RWPE2 (cell line): ENCODE measurements at regions not wholly inside any gene's neighbourhood (a gene's known extent, or its start where the extent isn't known, plus 50 kb on each side); places are given as distances from the start of the nearest gene placed in this dataset.

ENCODE experiments used
- ATAC-seq: fragments of 200-7000 bp; cut with Tn5 transposase; 3 replicates; pipeline ENCODE4 v1.9.1; 2021; ENCODE audit warnings: low read depth
- DNase-seq: peaks from one replicate; pipeline ENCODE4 v3.0.0-alpha.2; 2020; ENCODE audit warnings: low spot score
- H3K27ac ChIP-seq: fragments of 450-650 bp; 2 replicates; pipeline ENCODE4 v1.5.1; 2017; ENCODE audit warnings: mild to moderate bottlenecking; ENCODE audit not compliant: poor library complexity, severe bottlenecking
- H3K27me3 ChIP-seq: fragments of 250-450 bp; sonication (Bioruptor Pico); 2 replicates; pipeline ENCODE4 v1.5.1; 2021; ENCODE audit warnings: mild to moderate bottlenecking, moderate library complexity; ENCODE audit not compliant: insufficient read depth, poor library complexity, severe bottlenecking
- H3K36me3 ChIP-seq: fragments of 250-450 bp; sonication (Bioruptor Pico); 2 replicates; pipeline ENCODE4 v1.5.1; 2020; ENCODE audit warnings: low read depth, mild to moderate bottlenecking, moderate library complexity
- H3K4me1 ChIP-seq: fragments of 250-450 bp; sonication (Bioruptor Pico); 2 replicates; pipeline ENCODE4 v1.5.1; 2021; ENCODE audit warnings: mild to moderate bottlenecking, moderate library complexity; ENCODE audit not compliant: insufficient read depth, poor library complexity, severe bottlenecking
- H3K4me3 ChIP-seq: fragments of 250-450 bp; sonication (Bioruptor Pico); 2 replicates; pipeline ENCODE4 v1.5.1; 2021; ENCODE audit warnings: mild to moderate bottlenecking, moderate library complexity; ENCODE audit not compliant: severe bottlenecking
- H3K9me3 ChIP-seq: fragments of 250-450 bp; sonication (Bioruptor Pico); 2 replicates; pipeline ENCODE4 v1.5.1; 2021; ENCODE audit warnings: mild to moderate bottlenecking, moderate library complexity; ENCODE audit not compliant: severe bottlenecking
- CTCF ChIP-seq: fragments of 450-650 bp; IDR thresholded peaks from one replicate; pipeline ENCODE4 v1.5.1; 2017; ENCODE audit warnings: mild to moderate bottlenecking, moderate library complexity; ENCODE audit not compliant: poor library complexity, severe bottlenecking

- Histone ChIP-seq H3K36me3 (no peaks in the 10 kb centered on the region), H3K4me1 (no peaks in the 10 kb centered on the region), H3K9me3 (no peaks in the 10 kb centered on the region), H3K4me3 (no peak overlapping the region), H3K27ac (no peak overlapping the region), H3K27me3 (no peaks in the 10 kb centered on the region)
- no peak for TF ChIP-seq CTCF
- no peak for ATAC-seq
- DNase-seq = no peak
These were observed 650.5 kb upstream of the KLHL29 start for GRCh38 chr2:22734373-22735045.

- ATAC-seq = no peak
- H3K27me3 ChIP-seq = no peaks in the 10 kb centered on the region
- no peaks in the 10 kb centered on the region for H3K36me3 ChIP-seq
- no peaks in the 10 kb centered on the region for H3K9me3 ChIP-seq
- no peak for DNase-seq
- no peak overlapping the region for H3K4me3 ChIP-seq
- H3K4me1 ChIP-seq = no peaks in the 10 kb centered on the region
- no peak overlapping the region for H3K27ac ChIP-seq
- no peak for TF ChIP-seq CTCF
These were observed 647.8 kb upstream of the KLHL29 start for GRCh38 chr2:22737144-22737543.

- no peaks in the 10 kb centered on the region for H3K4me1 ChIP-seq
- no peak for TF ChIP-seq CTCF
- no peak for ATAC-seq
These were observed 643.8 kb upstream of the KLHL29 start for GRCh38 chr2:22741216-22741615.

GRCh38 chr2:22748909-22749308 is 636.1 kb upstream of the KLHL29 start:
- Histone ChIP-seq H3K36me3 (no peaks in the 10 kb centered on the region), H3K27me3 (no peaks in the 10 kb centered on the region), H3K9me3 (no peaks in the 10 kb centered on the region), H3K4me3 (no peak overlapping the region), H3K4me1 (no peaks in the 10 kb centered on the region), H3K27ac (no peak overlapping the region)
- DNase-seq = no peak
- TF ChIP-seq CTCF = no peak
- no peak for ATAC-seq

More at GRCh38 chr2:22741216-22741615, 643.8 kb upstream of the KLHL29 start:
- H3K27ac ChIP-seq = no peak overlapping the region
- no peaks in the 10 kb centered on the region for H3K36me3 ChIP-seq
- no peaks in the 10 kb centered on the region for H3K27me3 ChIP-seq
- H3K4me3 ChIP-seq = no peak overlapping the region
- H3K9me3 ChIP-seq = no peaks in the 10 kb centered on the region
- no peak for DNase-seq

- H3K36me3 ChIP-seq = no peaks in the 10 kb centered on the region
- no peak overlapping the region for H3K27ac ChIP-seq
- H3K27me3 ChIP-seq = no peaks in the 10 kb centered on the region
- no peak for TF ChIP-seq CTCF
- ATAC-seq = no peak
- no peaks in the 10 kb centered on the region for H3K4me1 ChIP-seq
- no peak overlapping the region for H3K4me3 ChIP-seq
- DNase-seq = no peak
- no peaks in the 10 kb centered on the region for H3K9me3 ChIP-seq
These were observed 631.5 kb upstream of the KLHL29 start for GRCh38 chr2:22753476-22753875.
